ENCODE measurements at regions not wholly inside any gene's neighbourhood (a gene's known extent, or its start where the extent isn't known, plus 50 kb on each side); places are given as distances from the start of the nearest gene placed in this dataset.

DNA sequence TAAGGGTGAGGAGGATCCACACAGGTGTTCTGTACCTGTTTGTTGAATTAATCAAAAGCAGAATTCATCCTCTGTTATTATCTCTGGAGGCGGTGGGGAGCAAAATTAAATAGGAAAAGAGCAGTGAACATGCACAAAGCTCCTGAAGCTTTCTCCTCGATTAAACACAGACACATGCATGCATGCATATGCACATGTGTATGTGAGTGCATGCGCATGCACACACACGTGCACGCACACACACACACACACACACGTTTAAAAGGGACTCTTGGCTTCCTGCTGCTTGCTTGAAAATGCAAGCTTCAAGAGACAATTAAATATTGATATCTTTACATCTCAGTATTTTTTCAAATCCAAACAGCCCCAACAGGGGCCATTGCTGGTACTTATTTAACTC lies 462.1 kb downstream of the BUD13 start:
- Histone ChIP-seq H4K20me1 (ENCODE audit: control insufficient read depth, insufficient read depth, low read depth, low read length) (no peaks in the 10 kb centered on the region), H3K9me3 (ENCODE audit: control insufficient read depth, insufficient read depth, low read length) (no peaks in the 10 kb centered on the region), H3K4me2 (ENCODE audit: low read length) (no peak overlapping the region), H3K27ac (ENCODE audit: low read depth, low read length) (no peak overlapping the region), H3K4me3 (ENCODE audit: low read length) (no peak overlapping the region), H3F3A (ENCODE audit: control insufficient read depth, insufficient read depth) (no peaks in the 10 kb centered on the region), H3K27me3 (ENCODE audit: control insufficient read depth, low read length) (peaks cover 11% of the 10 kb centered on the region), H3K79me2 (ENCODE audit: control insufficient read depth, low read length) (no peaks in the 10 kb centered on the region), H3K9me2 (replicated peaks; ENCODE audit: control insufficient read depth, low read length) (no peaks in the 10 kb centered on the region), H3K4me1 (ENCODE audit: control insufficient read depth, low read length) (no peaks in the 10 kb centered on the region), H3K36me3 (ENCODE audit: control insufficient read depth, low read length) (no peaks in the 10 kb centered on the region)
- TF ChIP-seq, protein P1, sequence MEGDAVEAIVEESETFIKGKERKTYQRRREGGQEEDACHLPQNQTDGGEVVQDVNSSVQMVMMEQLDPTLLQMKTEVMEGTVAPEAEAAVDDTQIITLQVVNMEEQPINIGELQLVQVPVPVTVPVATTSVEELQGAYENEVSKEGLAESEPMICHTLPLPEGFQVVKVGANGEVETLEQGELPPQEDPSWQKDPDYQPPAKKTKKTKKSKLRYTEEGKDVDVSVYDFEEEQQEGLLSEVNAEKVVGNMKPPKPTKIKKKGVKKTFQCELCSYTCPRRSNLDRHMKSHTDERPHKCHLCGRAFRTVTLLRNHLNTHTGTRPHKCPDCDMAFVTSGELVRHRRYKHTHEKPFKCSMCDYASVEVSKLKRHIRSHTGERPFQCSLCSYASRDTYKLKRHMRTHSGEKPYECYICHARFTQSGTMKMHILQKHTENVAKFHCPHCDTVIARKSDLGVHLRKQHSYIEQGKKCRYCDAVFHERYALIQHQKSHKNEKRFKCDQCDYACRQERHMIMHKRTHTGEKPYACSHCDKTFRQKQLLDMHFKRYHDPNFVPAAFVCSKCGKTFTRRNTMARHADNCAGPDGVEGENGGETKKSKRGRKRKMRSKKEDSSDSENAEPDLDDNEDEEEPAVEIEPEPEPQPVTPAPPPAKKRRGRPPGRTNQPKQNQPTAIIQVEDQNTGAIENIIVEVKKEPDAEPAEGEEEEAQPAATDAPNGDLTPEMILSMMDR (IDR thresholded peaks at IDR 0.05; ENCODE audit: low read depth, low read length, poor library complexity, severe bottlenecking), result no peak
- TF ChIP-seq EZH2phosphoT487 (IDR thresholded peaks at IDR 0.05; ENCODE audit: borderline replicate concordance, low read length), result no peak

DNA sequence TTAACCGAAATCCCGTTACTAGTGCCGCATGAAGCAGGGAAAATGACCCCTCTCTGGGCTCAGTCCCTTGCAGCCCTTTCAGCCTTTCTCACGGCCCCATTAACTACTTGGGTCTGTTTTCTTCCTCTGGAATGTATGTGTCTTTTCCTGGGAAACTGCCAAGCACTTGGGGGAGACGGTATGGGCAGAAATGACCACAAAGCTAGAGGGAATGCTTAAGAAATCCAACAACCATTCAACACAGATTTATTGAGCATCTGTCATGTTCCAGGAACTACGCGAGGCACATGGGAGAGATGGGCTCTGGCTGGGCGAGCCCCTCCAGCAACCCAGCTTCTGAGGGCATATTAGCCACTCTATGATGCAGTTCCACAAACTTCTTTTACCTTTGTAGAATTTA lies 462.6 kb downstream of the BUD13 start:
- TF ChIP-seq, protein P1 (IDR thresholded peaks at IDR 0.05; ENCODE audit: low read depth, low read length, poor library complexity, severe bottlenecking), result no peak
- no peak for TF ChIP-seq EZH2phosphoT487 (IDR thresholded peaks at IDR 0.05; ENCODE audit: borderline replicate concordance, low read length)
- H3K27me3 ChIP-seq (ENCODE audit: control insufficient read depth, low read length), result peaks cover 11% of the 10 kb centered on the region
- no peaks in the 10 kb centered on the region for H3F3A ChIP-seq (ENCODE audit: control insufficient read depth, insufficient read depth)
- no peak overlapping the region for H3K27ac ChIP-seq (ENCODE audit: low read depth, low read length)
- no peak overlapping the region for H3K4me3 ChIP-seq (ENCODE audit: low read length)
- H4K20me1 ChIP-seq (ENCODE audit: control insufficient read depth, insufficient read depth, low read depth, low read length), result no peaks in the 10 kb centered on the region
- H3K36me3 ChIP-seq (ENCODE audit: control insufficient read depth, low read length), result no peaks in the 10 kb centered on the region
- H3K79me2 ChIP-seq (ENCODE audit: control insufficient read depth, low read length), result no peaks in the 10 kb centered on the region
- no peaks in the 10 kb centered on the region for H3K9me2 ChIP-seq (replicated peaks; ENCODE audit: control insufficient read depth, low read length)
- no peaks in the 10 kb centered on the region for H3K9me3 ChIP-seq (ENCODE audit: control insufficient read depth, insufficient read depth, low read length)
- no peaks in the 10 kb centered on the region for H3K4me1 ChIP-seq (ENCODE audit: control insufficient read depth, low read length)
- H3K4me2 ChIP-seq (ENCODE audit: low read length), result no peak overlapping the region

GRCh38 chr11:116309446-116309845 lies 463.3 kb downstream of the BUD13 start:
- H3K9me3 ChIP-seq (ENCODE audit: control insufficient read depth, insufficient read depth, low read length), result no peaks in the 10 kb centered on the region
- H3K36me3 ChIP-seq (ENCODE audit: control insufficient read depth, low read length), result no peaks in the 10 kb centered on the region
- H3K27me3 ChIP-seq (ENCODE audit: control insufficient read depth, low read length), result peaks cover 7% of the 10 kb centered on the region; the same call in 1 of the 2 replicates
- no peaks in the 10 kb centered on the region for H3K4me1 ChIP-seq (ENCODE audit: control insufficient read depth, low read length)
- H3K4me2 ChIP-seq (ENCODE audit: low read length), result no peak overlapping the region
- TF ChIP-seq EZH2phosphoT487 (IDR thresholded peaks at IDR 0.05; ENCODE audit: borderline replicate concordance, low read length), result no peak
- TF ChIP-seq, protein P1 (IDR thresholded peaks at IDR 0.05; ENCODE audit: low read depth, low read length, poor library complexity, severe bottlenecking), result no peak
- no peaks in the 10 kb centered on the region for H3K9me2 ChIP-seq (replicated peaks; ENCODE audit: control insufficient read depth, low read length)
- no peaks in the 10 kb centered on the region for H3K79me2 ChIP-seq (ENCODE audit: control insufficient read depth, low read length)
- no peaks in the 10 kb centered on the region for H4K20me1 ChIP-seq (ENCODE audit: control insufficient read depth, insufficient read depth, low read depth, low read length)
- H3F3A ChIP-seq (ENCODE audit: control insufficient read depth, insufficient read depth), result no peaks in the 10 kb centered on the region
- no peak overlapping the region for H3K4me3 ChIP-seq (ENCODE audit: low read length)
- H3K27ac ChIP-seq (ENCODE audit: low read depth, low read length), result no peak overlapping the region

DNA sequence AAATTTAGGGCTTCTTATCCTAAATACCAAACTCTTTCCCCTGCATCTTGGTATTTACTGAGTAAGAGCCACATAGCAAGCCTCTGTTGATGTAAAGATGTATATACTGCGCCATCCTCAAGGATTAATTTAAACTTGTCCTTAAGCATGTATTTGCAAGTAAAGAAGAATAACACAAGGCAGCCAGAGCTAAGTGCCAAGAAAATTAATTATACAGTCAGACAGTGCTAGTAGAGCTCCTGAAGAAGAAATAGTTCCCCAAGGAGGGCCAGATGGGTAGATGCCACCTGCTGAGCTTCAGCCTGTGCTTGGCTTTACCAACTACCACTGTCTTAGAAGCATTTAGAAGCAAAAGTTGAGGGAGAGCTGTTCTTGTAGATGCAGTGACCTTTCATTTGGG lies 470.0 kb downstream of the BUD13 start:
- no peaks in the 10 kb centered on the region for H3K9me3 ChIP-seq (ENCODE audit: control insufficient read depth, insufficient read depth, low read length)
- no peak for TF ChIP-seq EZH2phosphoT487 (IDR thresholded peaks at IDR 0.05; ENCODE audit: borderline replicate concordance, low read length)
- TF ChIP-seq, protein P1 (IDR thresholded peaks at IDR 0.05; ENCODE audit: low read depth, low read length, poor library complexity, severe bottlenecking), result no peak
- H3K4me1 ChIP-seq (ENCODE audit: control insufficient read depth, low read length), result no peaks in the 10 kb centered on the region
- H3F3A ChIP-seq (ENCODE audit: control insufficient read depth, insufficient read depth), result no peaks in the 10 kb centered on the region
- no peak overlapping the region for H3K4me3 ChIP-seq (ENCODE audit: low read length)
- no peaks in the 10 kb centered on the region for H3K36me3 ChIP-seq (ENCODE audit: control insufficient read depth, low read length)
- H3K79me2 ChIP-seq (ENCODE audit: control insufficient read depth, low read length), result no peaks in the 10 kb centered on the region
- H3K4me2 ChIP-seq (ENCODE audit: low read length), result no peak overlapping the region
- no peaks in the 10 kb centered on the region for H3K9me2 ChIP-seq (replicated peaks; ENCODE audit: control insufficient read depth, low read length)
- no peak overlapping the region for H3K27ac ChIP-seq (ENCODE audit: low read depth, low read length)
- no peaks in the 10 kb centered on the region for H3K27me3 ChIP-seq (ENCODE audit: control insufficient read depth, low read length)
- H4K20me1 ChIP-seq (ENCODE audit: control insufficient read depth, insufficient read depth, low read depth, low read length), result no peaks in the 10 kb centered on the region

Measured in DOHH2 (cell line).